Heart right ventricle (tissue), 16 donors: ENCODE measurements at regions not wholly inside any gene's neighbourhood (a gene's known extent, or its start where the extent isn't known, plus 50 kb on each side); places are given as distances from the start of the nearest gene placed in this dataset.

ENCODE experiments used
- ATAC-seq, 8 donors: fragments of 200-7000 bp; cut with Tn5 transposase; one replicate each; pipeline ENCODE4 v1.9.1; 2020; ENCODE audit warnings: mild to moderate bottlenecking in 8 of 8, moderate library complexity in 8 of 8, moderate number of reproducible peaks in 1 of 8
- DNase-seq, 2 donors: peaks; one replicate each; pipeline ENCODE4 v3.0.0-alpha.2; 2020
- H3K27ac ChIP-seq, 10 donors: fragments of 200-600 bp; sonication (generic) in 2 of 10; one replicate each; pipeline versions ENCODE4 v1.5.0 to v1.8.0; 2020 to 2022; ENCODE audit warnings: mild to moderate bottlenecking in 3 of 10
- H3K27me3 ChIP-seq, 7 donors: fragments of 200-600 bp; one replicate each; pipeline ENCODE4 v1.8.0; 2021 to 2022; ENCODE audit warnings: mild to moderate bottlenecking in 2 of 7
- H3K36me3 ChIP-seq, 9 donors: fragments of 200-600 bp; sonication (generic) in 1 of 9; one replicate each; pipeline versions ENCODE4 v1.5.0 to v1.8.0; 2020 to 2022; ENCODE audit warnings: mild to moderate bottlenecking in 2 of 9
- H3K4me1 ChIP-seq, 9 donors: fragments of 200-600 bp; sonication (generic) in 1 of 9; one replicate each; pipeline versions ENCODE4 v1.5.0 to v1.8.0; 2020 to 2022; ENCODE audit warnings: mild to moderate bottlenecking in 4 of 9
- H3K4me3 ChIP-seq, 10 donors: fragments of 200-600 bp; sonication (generic) in 2 of 10; one replicate each; pipeline versions ENCODE4 v1.5.0 to v1.8.0; 2020 to 2022; ENCODE audit warnings: mild to moderate bottlenecking in 7 of 10, moderate library complexity in 2 of 10
- H3K9me3 ChIP-seq, 11 donors: fragments of 200-600 bp in 10 of 11; sonication (generic) in 2 of 11; one replicate each; pipeline versions ENCODE4 v1.5.0 to v1.8.0; 2013 to 2022; ENCODE audit warnings: mild to moderate bottlenecking in 2 of 11, control low read depth in 1 of 11, moderate library complexity in 1 of 11
- CTCF ChIP-seq, 9 donors: fragments of 200-600 bp; sonication (generic) in 2 of 9; IDR thresholded peaks; one replicate each; pipeline versions ENCODE4 v1.5.0 to v1.8.0; 2021 to 2022; ENCODE audit warnings: antibody characterized with exemption in 9 of 9, mild to moderate bottlenecking in 5 of 9, moderate library complexity in 1 of 9
- WGBS, 2 donors: extraction: QIAGEN DNeasy Blood & Tissue Kit; methylation state at CpG; one replicate each; pipeline ENCODE4 v1.1.7; 2013; ENCODE audit warnings: inconsistent platforms in 1 of 2; 5-methylcytosine and 5-hydroxymethylcytosine counted together
- intact Hi-C, 10 donors: fragments of 100-400 bp; cut with DNase I; formaldehyde crosslinking; loops; one replicate each; pipeline versions ENCODE4 v1.11.1 to v1.14.2; 2022
- donor health status: Arrhythmogenic right ventricular cardiomyopathy.
- donor health status: ischemic (EF 13 %, LVEDD 7.1; RV severe dilation, severe dysfunction).
- donor health status: healthy with polysubstance abuse.
- donor health status: DM: no; HTN: yes; CAD: no.
- donor health status: DM: no; HTN: no; CAD: no.
- donor health status: ischemic (EF 25% LVEDD 6.9; RV normal size, moderate dysfunction).
- donor health status: ischemic (EF 25% LVEDD 5.7; RV mildly dilated, moderate dysfunction).
- donor health status: healthy.
- donor health status: DM: yes; HTN: yes; CAD: no.
- donor health status: Ischemic cardiomyopathy.
- donor health status: ischemic (EF 35%, LVEDD 5.7; RV mildly dilated, moderate dysfunction).
- donor health status: nonischemic (EF 11% LVEDD 7.7; RV severe dilation, severe dysfunction).
- donor health status: DM: yes; HTN: yes; CAD: no.
- donor health status: PGD.
- donor health status: ischemic (EF 29% LVEDD 5.4; RV normal size, mild dysfunction).
- donor health status: nonischemic (EF 23%, LVEDD 6.1; RV moderate dilation, normal function).

- no peaks in the 10 kb centered on the region for H3K9me3 ChIP-seq
- no peak overlapping the region for H3K4me3 ChIP-seq
- intact Hi-C loops, result no loop called here
- no peaks in the 10 kb centered on the region for H3K36me3 ChIP-seq
- DNase-seq (no peak), ATAC-seq (no peak)
- H3K4me1 ChIP-seq, result no peaks in the 10 kb centered on the region
- TF ChIP-seq CTCF (IDR thresholded peaks at IDR 0.05), result no peak
- 98 to 99% methylated on average over 3 of the region's 3 CpGs for WGBS, 2 donors
- H3K27ac ChIP-seq, result no peak overlapping the region
- H3K27me3 ChIP-seq, result peaks cover 0 to 16% (median 14%) of the 10 kb centered on the region in 7 donors
These were observed 267.8 kb upstream of the HDAC4 start for GRCh38 chr2:239668651-239669050.

- WGBS, 2 donors, result 68 to 72% methylated on average over 8 of the region's 8 CpGs
- intact Hi-C loops, result no loop called here
- no peak for DNase-seq
- Histone ChIP-seq H3K9me3 (no peaks in the 10 kb centered on the region), H3K27ac (no peak overlapping the region), H3K4me3 (no peak overlapping the region), H3K27me3 (peaks cover 0 to 22% (median 20%) of the 10 kb centered on the region in 7 donors), H3K4me1 (no peaks in the 10 kb centered on the region), H3K36me3 (no peaks in the 10 kb centered on the region)
- TF ChIP-seq CTCF (IDR thresholded peaks at IDR 0.05), result no peak
- ATAC-seq, result no peak
These were observed 267.2 kb upstream of the HDAC4 start for GRCh38 chr2:239668042-239668441.

- no peak for ATAC-seq
- WGBS, 2 donors, result 78 to 83% methylated on average over 10 of the region's 10 CpGs
- no peak for DNase-seq
- no peaks in the 10 kb centered on the region for H3K36me3 ChIP-seq
- no peaks in the 10 kb centered on the region for H3K9me3 ChIP-seq
- TF ChIP-seq CTCF (IDR thresholded peaks at IDR 0.05), result no peak
- H3K27ac ChIP-seq, result no peak overlapping the region
- intact Hi-C loops, result no loop called here
- H3K4me1 ChIP-seq, result peaks cover 0 to 3% (median 0%) of the 10 kb centered on the region in 9 donors
- H3K27me3 ChIP-seq, result peaks cover 0 to 28% (median 25%) of the 10 kb centered on the region in 7 donors
- no peak overlapping the region for H3K4me3 ChIP-seq
These were observed 266.7 kb upstream of the HDAC4 start for GRCh38 chr2:239667431-239667985.

DNA sequence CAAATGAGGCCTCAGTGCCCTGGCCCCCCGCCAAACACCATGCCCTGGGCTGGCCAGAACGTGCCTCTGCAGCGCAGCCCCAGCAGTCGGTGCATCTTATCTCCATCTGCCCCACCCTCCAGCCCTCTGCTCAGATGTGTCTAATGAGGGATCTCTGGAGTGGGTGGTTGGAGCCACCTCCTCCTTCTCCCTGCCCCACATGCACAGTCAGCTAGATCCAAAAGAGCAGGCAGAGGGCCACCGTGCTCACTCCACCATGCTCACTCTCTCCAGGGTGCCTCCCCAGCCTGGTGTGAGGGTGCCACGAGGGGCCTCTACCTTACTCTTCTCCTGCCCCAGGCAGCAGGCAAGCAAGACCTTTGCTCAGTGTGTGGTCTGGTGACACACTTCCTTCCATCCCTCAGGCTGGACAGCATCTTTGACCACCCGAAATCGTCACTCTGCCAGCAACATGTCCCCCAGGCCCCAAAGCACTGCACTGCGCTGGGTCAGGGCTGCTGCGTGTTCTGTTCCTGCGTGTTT, 266.1 kb upstream of the HDAC4 start:
- ATAC-seq (no peak), DNase-seq (no peak)
- 55 to 60% methylated on average over 11 of the region's 11 CpGs for WGBS, 2 donors
- Histone ChIP-seq H3K27ac (no peak overlapping the region), H3K9me3 (no peaks in the 10 kb centered on the region), H3K27me3 (peaks cover under 1 to 34% (median 31%) of the 10 kb centered on the region in 7 donors), H3K36me3 (no peaks in the 10 kb centered on the region), H3K4me3 (no peak overlapping the region), H3K4me1 (peaks cover 0 to 7% (median 0%) of the 10 kb centered on the region in 9 donors)
- no peak for TF ChIP-seq CTCF (IDR thresholded peaks at IDR 0.05)
- intact Hi-C loops, result no loop called here
